ENCODE measurements at regions not wholly inside any gene's neighbourhood (a gene's known extent, or its start where the extent isn't known, plus 50 kb on each side); places are given as distances from the start of the nearest gene placed in this dataset.

DNA sequence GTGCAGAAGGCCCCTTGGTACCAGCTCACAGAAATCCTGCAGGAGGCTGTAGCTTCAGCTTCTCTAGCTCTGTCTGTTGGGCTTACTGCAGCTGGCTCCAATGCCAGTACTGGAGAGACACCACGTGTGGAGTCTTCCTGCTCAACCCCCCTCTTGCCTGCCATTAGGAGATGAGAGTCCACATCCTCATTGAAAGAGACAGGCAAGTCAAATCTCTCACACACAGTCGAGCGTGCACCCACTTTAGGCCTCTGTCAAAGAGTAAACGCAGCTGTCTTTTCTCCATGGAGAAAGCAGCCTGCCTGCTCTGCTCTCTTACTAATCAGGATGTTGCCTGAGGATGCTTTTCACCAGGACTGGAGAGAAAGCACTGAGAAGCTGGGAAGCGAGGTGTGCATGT, 523.0 kb upstream of the NBEA start:
- Histone ChIP-seq H3K36me3 (ENCODE audit: control insufficient read depth in 1 of 2, insufficient read depth in 2 of 2, low read length in 2 of 2) (no peaks in the 10 kb centered on the region), H3K27me3 (ENCODE audit: control insufficient read depth in 1 of 2, insufficient read depth in 2 of 2, low read length in 2 of 2) (no peaks in the 10 kb centered on the region), H3K9me3 (ENCODE audit: control insufficient read depth in 1 of 2, low read length in 2 of 2) (no peaks in the 10 kb centered on the region), H3K4me3 (ENCODE audit: low read depth in 1 of 2, low read length in 2 of 2) (no peak overlapping the region), H3K9ac (ENCODE audit: low read depth in 1 of 2, low read length in 2 of 2) (no peak overlapping the region), H3K4me1 (ENCODE audit: control insufficient read depth in 1 of 2, insufficient read depth in 2 of 2, low read length in 2 of 2) (no peaks in the 10 kb centered on the region), H3K27ac (ENCODE audit: low read depth, low read length) (no peak overlapping the region)

- Histone ChIP-seq H3K9ac (ENCODE audit: low read depth in 1 of 2, low read length in 2 of 2) (no peak overlapping the region), H3K27me3 (ENCODE audit: control insufficient read depth in 1 of 2, insufficient read depth in 2 of 2, low read length in 2 of 2) (no peaks in the 10 kb centered on the region), H3K4me3 (ENCODE audit: low read depth in 1 of 2, low read length in 2 of 2) (no peak overlapping the region), H3K27ac (ENCODE audit: low read depth, low read length) (no peak overlapping the region), H3K4me1 (ENCODE audit: control insufficient read depth in 1 of 2, insufficient read depth in 2 of 2, low read length in 2 of 2) (no peaks in the 10 kb centered on the region), H3K9me3 (ENCODE audit: control insufficient read depth in 1 of 2, low read length in 2 of 2) (no peaks in the 10 kb centered on the region), H3K36me3 (ENCODE audit: control insufficient read depth in 1 of 2, insufficient read depth in 2 of 2, low read length in 2 of 2) (no peaks in the 10 kb centered on the region)
Measured at GRCh38 chr13:34419755-34420154, 522.3 kb upstream of the NBEA start.

GRCh38 chr13:34420702-34421346, 521.2 kb upstream of the NBEA start:
- Histone ChIP-seq H3K4me3 (ENCODE audit: low read depth in 1 of 2, low read length in 2 of 2) (no peak overlapping the region), H3K4me1 (ENCODE audit: control insufficient read depth in 1 of 2, insufficient read depth in 2 of 2, low read length in 2 of 2) (no peaks in the 10 kb centered on the region), H3K9ac (ENCODE audit: low read depth in 1 of 2, low read length in 2 of 2) (no peak overlapping the region), H3K27ac (ENCODE audit: low read depth, low read length) (no peak overlapping the region), H3K9me3 (ENCODE audit: control insufficient read depth in 1 of 2, low read length in 2 of 2) (no peaks in the 10 kb centered on the region), H3K27me3 (ENCODE audit: control insufficient read depth in 1 of 2, insufficient read depth in 2 of 2, low read length in 2 of 2) (no peaks in the 10 kb centered on the region), H3K36me3 (ENCODE audit: control insufficient read depth in 1 of 2, insufficient read depth in 2 of 2, low read length in 2 of 2) (no peaks in the 10 kb centered on the region)

GRCh38 chr13:34421347-34421719, 520.7 kb upstream of the NBEA start:
- no peak overlapping the region for H3K27ac ChIP-seq (ENCODE audit: low read depth, low read length)
- no peaks in the 10 kb centered on the region for H3K27me3 ChIP-seq (ENCODE audit: control insufficient read depth in 1 of 2, insufficient read depth in 2 of 2, low read length in 2 of 2)
- no peaks in the 10 kb centered on the region for H3K4me1 ChIP-seq (ENCODE audit: control insufficient read depth in 1 of 2, insufficient read depth in 2 of 2, low read length in 2 of 2)
- H3K9me3 ChIP-seq (ENCODE audit: control insufficient read depth in 1 of 2, low read length in 2 of 2): no peaks in the 10 kb centered on the region
- H3K4me3 ChIP-seq (ENCODE audit: low read depth in 1 of 2, low read length in 2 of 2): no peak overlapping the region
- no peak overlapping the region for H3K9ac ChIP-seq (ENCODE audit: low read depth in 1 of 2, low read length in 2 of 2)
- H3K36me3 ChIP-seq (ENCODE audit: control insufficient read depth in 1 of 2, insufficient read depth in 2 of 2, low read length in 2 of 2): no peaks in the 10 kb centered on the region

DNA sequence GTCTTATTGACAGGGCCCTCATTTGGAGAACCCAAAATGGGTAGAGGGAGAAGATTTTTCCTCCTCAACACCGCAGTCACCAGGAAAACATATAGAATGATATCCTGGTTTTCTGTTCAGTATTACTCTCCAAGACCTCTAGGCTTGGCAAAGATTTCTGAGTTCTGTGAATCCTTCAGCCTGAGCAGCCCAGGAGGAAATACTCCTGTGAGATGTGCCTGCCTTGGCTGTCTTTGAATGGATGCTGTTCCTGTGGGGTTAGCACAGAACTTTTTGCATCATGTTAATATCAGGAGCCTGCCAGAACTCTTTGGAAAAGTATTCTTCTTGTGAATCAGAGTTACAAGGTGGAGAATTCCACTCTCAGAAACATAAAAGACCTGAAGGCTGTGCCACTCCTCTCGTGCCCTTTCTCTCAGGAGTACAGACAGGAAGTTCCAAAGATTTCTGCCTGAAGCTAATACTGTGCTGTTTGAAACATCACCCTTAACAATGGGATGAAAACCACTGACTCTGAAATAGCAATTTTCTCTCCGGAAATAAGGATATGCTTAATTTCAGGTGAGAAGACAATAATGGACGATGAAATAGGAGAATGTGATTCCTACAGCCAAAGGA, 520.1 kb upstream of the NBEA start:
- Histone ChIP-seq H3K9me3 (ENCODE audit: control insufficient read depth in 1 of 2, low read length in 2 of 2) (no peaks in the 10 kb centered on the region), H3K4me1 (ENCODE audit: control insufficient read depth in 1 of 2, insufficient read depth in 2 of 2, low read length in 2 of 2) (no peaks in the 10 kb centered on the region), H3K4me3 (ENCODE audit: low read depth in 1 of 2, low read length in 2 of 2) (no peak overlapping the region), H3K27ac (ENCODE audit: low read depth, low read length) (no peak overlapping the region), H3K36me3 (ENCODE audit: control insufficient read depth in 1 of 2, insufficient read depth in 2 of 2, low read length in 2 of 2) (no peaks in the 10 kb centered on the region), H3K27me3 (ENCODE audit: control insufficient read depth in 1 of 2, insufficient read depth in 2 of 2, low read length in 2 of 2) (no peaks in the 10 kb centered on the region), H3K9ac (ENCODE audit: low read depth in 1 of 2, low read length in 2 of 2) (no peak overlapping the region)

GRCh38 chr13:34422956-34423355, 519.1 kb upstream of the NBEA start:
- no peaks in the 10 kb centered on the region for H3K9me3 ChIP-seq (ENCODE audit: control insufficient read depth in 1 of 2, low read length in 2 of 2)
- no peaks in the 10 kb centered on the region for H3K36me3 ChIP-seq (ENCODE audit: control insufficient read depth in 1 of 2, insufficient read depth in 2 of 2, low read length in 2 of 2)
- H3K9ac ChIP-seq (ENCODE audit: low read depth in 1 of 2, low read length in 2 of 2): no peak overlapping the region
- H3K27me3 ChIP-seq (ENCODE audit: control insufficient read depth in 1 of 2, insufficient read depth in 2 of 2, low read length in 2 of 2): no peaks in the 10 kb centered on the region
- H3K4me3 ChIP-seq (ENCODE audit: low read depth in 1 of 2, low read length in 2 of 2): no peak overlapping the region
- no peaks in the 10 kb centered on the region for H3K4me1 ChIP-seq (ENCODE audit: control insufficient read depth in 1 of 2, insufficient read depth in 2 of 2, low read length in 2 of 2)
- H3K27ac ChIP-seq (ENCODE audit: low read depth, low read length): no peak overlapping the region

GRCh38 chr13:34425327-34425949, 516.6 kb upstream of the NBEA start:
- Histone ChIP-seq H3K4me1 (ENCODE audit: control insufficient read depth in 1 of 2, insufficient read depth in 2 of 2, low read length in 2 of 2) (no peaks in the 10 kb centered on the region), H3K27ac (ENCODE audit: low read depth, low read length) (no peak overlapping the region), H3K4me3 (ENCODE audit: low read depth in 1 of 2, low read length in 2 of 2) (no peak overlapping the region), H3K36me3 (ENCODE audit: control insufficient read depth in 1 of 2, insufficient read depth in 2 of 2, low read length in 2 of 2) (no peaks in the 10 kb centered on the region), H3K9ac (ENCODE audit: low read depth in 1 of 2, low read length in 2 of 2) (no peak overlapping the region), H3K9me3 (ENCODE audit: control insufficient read depth in 1 of 2, low read length in 2 of 2) (no peaks in the 10 kb centered on the region), H3K27me3 (ENCODE audit: control insufficient read depth in 1 of 2, insufficient read depth in 2 of 2, low read length in 2 of 2) (no peaks in the 10 kb centered on the region)

- Histone ChIP-seq H3K9me3 (ENCODE audit: control insufficient read depth in 1 of 2, low read length in 2 of 2) (no peaks in the 10 kb centered on the region), H3K27ac (ENCODE audit: low read depth, low read length) (no peak overlapping the region), H3K27me3 (ENCODE audit: control insufficient read depth in 1 of 2, insufficient read depth in 2 of 2, low read length in 2 of 2) (no peaks in the 10 kb centered on the region), H3K9ac (ENCODE audit: low read depth in 1 of 2, low read length in 2 of 2) (no peak overlapping the region), H3K36me3 (ENCODE audit: control insufficient read depth in 1 of 2, insufficient read depth in 2 of 2, low read length in 2 of 2) (no peaks in the 10 kb centered on the region), H3K4me1 (ENCODE audit: control insufficient read depth in 1 of 2, insufficient read depth in 2 of 2, low read length in 2 of 2) (no peaks in the 10 kb centered on the region), H3K4me3 (ENCODE audit: low read depth in 1 of 2, low read length in 2 of 2) (no peak overlapping the region)
Measured at GRCh38 chr13:34428911-34429310, 513.2 kb upstream of the NBEA start.

- Histone ChIP-seq H3K4me3 (ENCODE audit: low read depth in 1 of 2, low read length in 2 of 2) (no peak overlapping the region), H3K36me3 (ENCODE audit: control insufficient read depth in 1 of 2, insufficient read depth in 2 of 2, low read length in 2 of 2) (no peaks in the 10 kb centered on the region), H3K27ac (ENCODE audit: low read depth, low read length) (no peak overlapping the region)
Measured at GRCh38 chr13:34430294-34430693, 511.8 kb upstream of the NBEA start.

DNA sequence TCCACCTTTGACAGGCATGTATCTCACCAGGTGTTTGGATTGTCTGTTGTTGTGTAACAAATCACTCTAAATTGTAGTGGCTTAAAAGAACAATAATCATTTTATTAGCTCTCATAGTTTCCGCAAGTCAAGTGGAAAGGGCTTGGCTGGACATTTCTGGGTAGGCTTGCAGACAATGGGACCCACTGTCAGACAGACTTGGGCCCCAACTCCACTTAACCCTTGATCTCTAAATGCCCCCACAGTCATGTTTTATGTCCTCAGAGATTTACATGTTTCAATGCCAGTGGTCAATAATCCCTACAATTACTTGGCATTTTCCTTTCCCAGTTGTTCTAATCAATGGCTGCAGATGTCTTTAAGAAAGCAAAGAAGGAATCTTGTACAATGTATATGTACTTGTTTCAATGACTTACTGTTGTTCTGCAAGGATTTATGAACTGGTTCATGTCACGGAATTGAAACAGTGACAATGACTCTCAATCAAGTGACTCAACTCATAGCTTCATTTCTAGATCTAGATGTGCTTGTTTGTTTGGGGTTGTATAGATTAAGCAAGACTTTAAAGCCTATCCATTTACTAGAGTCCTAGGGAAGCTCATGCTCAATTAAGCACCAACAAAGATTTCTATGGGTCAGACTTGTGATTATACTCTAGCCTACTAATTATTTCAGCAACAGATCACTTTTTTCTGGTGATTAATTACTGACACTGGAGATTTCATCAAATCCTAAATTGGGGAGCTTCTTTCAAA, 510.1 kb upstream of the NBEA start:
- Histone ChIP-seq H3K27me3 (ENCODE audit: control insufficient read depth in 1 of 2, insufficient read depth in 2 of 2, low read length in 2 of 2) (no peaks in the 10 kb centered on the region), H3K4me3 (ENCODE audit: low read depth in 1 of 2, low read length in 2 of 2) (no peak overlapping the region), H3K9ac (ENCODE audit: low read depth in 1 of 2, low read length in 2 of 2) (no peak overlapping the region), H3K4me1 (ENCODE audit: control insufficient read depth in 1 of 2, insufficient read depth in 2 of 2, low read length in 2 of 2) (no peaks in the 10 kb centered on the region), H3K36me3 (ENCODE audit: control insufficient read depth in 1 of 2, insufficient read depth in 2 of 2, low read length in 2 of 2) (no peaks in the 10 kb centered on the region), H3K9me3 (ENCODE audit: control insufficient read depth in 1 of 2, low read length in 2 of 2) (no peaks in the 10 kb centered on the region), H3K27ac (ENCODE audit: low read depth, low read length) (no peak overlapping the region)

More at GRCh38 chr13:34430294-34430693, 511.8 kb upstream of the NBEA start:
- Histone ChIP-seq H3K4me1 (ENCODE audit: control insufficient read depth in 1 of 2, insufficient read depth in 2 of 2, low read length in 2 of 2) (no peaks in the 10 kb centered on the region), H3K9ac (ENCODE audit: low read depth in 1 of 2, low read length in 2 of 2) (no peak overlapping the region), H3K27me3 (ENCODE audit: control insufficient read depth in 1 of 2, insufficient read depth in 2 of 2, low read length in 2 of 2) (no peaks in the 10 kb centered on the region), H3K9me3 (ENCODE audit: control insufficient read depth in 1 of 2, low read length in 2 of 2) (no peaks in the 10 kb centered on the region)

All from duodenal mucosa (tissue), 2 donors.